HEK293 (cell line): ENCODE measurements at regions not wholly inside any gene's neighbourhood (a gene's known extent, or its start where the extent isn't known, plus 50 kb on each side); places are given as distances from the start of the nearest gene placed in this dataset.

Experiments
- TCF7L2 ChIP-seq: IDR thresholded peaks from 2 replicates; pipeline ENCODE4 v1.6.1; 2011; ENCODE audit warnings: low read depth, mild to moderate bottlenecking, inconsistent platforms, low read length, moderate library complexity, borderline replicate concordance
- ZBTB17 ChIP-seq: fragments of 450-650 bp; formaldehyde crosslinking; IDR thresholded peaks from 2 replicates; pipeline ENCODE4 v1.5.1; 2016; ENCODE audit warnings: missing biosample characterization, missing genetic modification characterization
- ZNF132 ChIP-seq: fragments of 450-650 bp; formaldehyde crosslinking; IDR thresholded peaks from 2 replicates; pipeline ENCODE4 v1.5.1; 2017; ENCODE audit warnings: missing biosample characterization, missing genetic modification characterization, borderline replicate concordance
- ZNF174 ChIP-seq: fragments of 450-650 bp; formaldehyde crosslinking; IDR thresholded peaks from 2 replicates; pipeline ENCODE4 v1.5.0; 2017; ENCODE audit warnings: missing biosample characterization, mild to moderate bottlenecking, missing genetic modification characterization
- ZNF214 ChIP-seq: fragments of 450-650 bp; formaldehyde crosslinking; IDR thresholded peaks from 2 replicates; pipeline ENCODE4 v1.5.1; 2017; ENCODE audit warnings: missing biosample characterization, mild to moderate bottlenecking, missing genetic modification characterization, borderline replicate concordance
- ZNF292 ChIP-seq: fragments of 450-650 bp; formaldehyde crosslinking; IDR thresholded peaks from 2 replicates; pipeline ENCODE4 v1.5.1; 2016; ENCODE audit warnings: low read depth, missing biosample characterization, missing genetic modification characterization, borderline replicate concordance
- TF ChIP-seq, protein P1 (sequence below): fragments of 450-650 bp; formaldehyde crosslinking; IDR thresholded peaks from 2 replicates; pipeline ENCODE4 v1.5.1; 2016; ENCODE audit warnings: missing biosample characterization, missing genetic modification characterization

DNA sequence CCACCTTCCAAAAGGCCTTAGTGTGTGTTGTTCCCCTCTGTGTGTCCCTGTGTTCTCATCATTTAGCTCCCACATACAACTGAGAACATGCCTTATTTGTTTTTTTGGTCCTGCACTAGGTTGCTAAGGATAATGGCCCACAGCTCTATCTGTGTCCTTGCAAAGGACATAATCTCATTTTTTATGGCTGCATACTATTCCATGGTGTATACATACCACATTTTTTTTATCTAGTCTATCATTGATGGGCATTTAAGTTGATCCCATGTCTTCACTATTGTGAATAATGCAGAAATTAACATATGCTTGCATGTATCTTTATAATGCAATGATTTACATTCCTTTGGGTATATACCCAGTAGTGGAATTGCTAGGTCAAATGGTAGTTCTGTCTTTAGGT lies 645.7 kb downstream of the PDCD6IP start:
- TF ChIP-seq ZNF132 (no peak), ZBTB17 (tag by site-specific recombination) (no peak), ZNF292 (no peak), ZNF214 (tag by site-specific recombination) (no peak), TCF7L2 (no peak), ZNF174 (tag by site-specific recombination) (no peak)
- TF ChIP-seq, protein P1, sequence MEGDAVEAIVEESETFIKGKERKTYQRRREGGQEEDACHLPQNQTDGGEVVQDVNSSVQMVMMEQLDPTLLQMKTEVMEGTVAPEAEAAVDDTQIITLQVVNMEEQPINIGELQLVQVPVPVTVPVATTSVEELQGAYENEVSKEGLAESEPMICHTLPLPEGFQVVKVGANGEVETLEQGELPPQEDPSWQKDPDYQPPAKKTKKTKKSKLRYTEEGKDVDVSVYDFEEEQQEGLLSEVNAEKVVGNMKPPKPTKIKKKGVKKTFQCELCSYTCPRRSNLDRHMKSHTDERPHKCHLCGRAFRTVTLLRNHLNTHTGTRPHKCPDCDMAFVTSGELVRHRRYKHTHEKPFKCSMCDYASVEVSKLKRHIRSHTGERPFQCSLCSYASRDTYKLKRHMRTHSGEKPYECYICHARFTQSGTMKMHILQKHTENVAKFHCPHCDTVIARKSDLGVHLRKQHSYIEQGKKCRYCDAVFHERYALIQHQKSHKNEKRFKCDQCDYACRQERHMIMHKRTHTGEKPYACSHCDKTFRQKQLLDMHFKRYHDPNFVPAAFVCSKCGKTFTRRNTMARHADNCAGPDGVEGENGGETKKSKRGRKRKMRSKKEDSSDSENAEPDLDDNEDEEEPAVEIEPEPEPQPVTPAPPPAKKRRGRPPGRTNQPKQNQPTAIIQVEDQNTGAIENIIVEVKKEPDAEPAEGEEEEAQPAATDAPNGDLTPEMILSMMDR (tag by site-specific recombination) = no peak
